ENCODE measurements at regions not wholly inside any gene's neighbourhood (a gene's known extent, or its start where the extent isn't known, plus 50 kb on each side); places are given as distances from the start of the nearest gene placed in this dataset.

DNA sequence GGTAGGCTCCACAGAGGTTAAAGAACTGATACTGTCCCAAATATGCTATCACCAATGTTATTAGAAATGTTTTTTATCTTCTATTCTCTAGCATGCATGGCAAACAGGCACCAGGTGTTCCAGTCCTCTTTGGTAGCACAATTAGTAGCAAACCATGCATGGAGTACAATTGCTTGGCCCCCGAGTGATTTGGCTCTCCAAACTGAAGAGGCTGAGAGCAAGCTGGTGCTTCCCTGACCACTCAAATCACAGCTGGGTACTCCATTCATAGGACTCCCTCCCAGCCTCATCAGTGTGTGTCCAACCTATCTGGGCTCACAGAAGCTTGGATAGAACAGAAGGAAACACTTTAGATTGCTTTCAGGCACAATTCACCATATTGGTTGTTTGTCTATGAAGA, 93.4 kb downstream of the DIO2 start:
- no peak for DNase-seq (ENCODE audit: low read depth)

DNA sequence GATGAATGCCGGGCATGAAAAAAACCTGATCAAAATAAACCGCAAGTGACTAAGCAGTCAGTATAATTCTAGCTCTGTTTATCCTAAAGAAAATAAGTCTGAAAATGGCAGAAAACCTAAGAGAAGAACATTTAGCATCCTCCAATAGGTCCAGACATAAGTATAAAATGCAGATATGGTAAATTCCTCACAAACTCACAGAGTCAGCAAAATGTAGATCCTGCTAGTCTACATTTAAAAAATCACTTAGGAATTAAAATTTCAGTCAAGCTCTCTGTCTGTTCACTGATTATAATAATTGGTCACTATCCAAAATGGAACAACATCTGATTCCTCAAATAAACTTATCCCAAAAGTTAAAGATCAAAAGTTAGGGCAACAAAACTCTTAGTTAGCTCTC, 95.1 kb downstream of the DIO2 start:
- H3K4me3 ChIP-seq (replicated peaks; ENCODE audit: low read depth, low read length), result no peak overlapping the region
- TF ChIP-seq, protein P1, sequence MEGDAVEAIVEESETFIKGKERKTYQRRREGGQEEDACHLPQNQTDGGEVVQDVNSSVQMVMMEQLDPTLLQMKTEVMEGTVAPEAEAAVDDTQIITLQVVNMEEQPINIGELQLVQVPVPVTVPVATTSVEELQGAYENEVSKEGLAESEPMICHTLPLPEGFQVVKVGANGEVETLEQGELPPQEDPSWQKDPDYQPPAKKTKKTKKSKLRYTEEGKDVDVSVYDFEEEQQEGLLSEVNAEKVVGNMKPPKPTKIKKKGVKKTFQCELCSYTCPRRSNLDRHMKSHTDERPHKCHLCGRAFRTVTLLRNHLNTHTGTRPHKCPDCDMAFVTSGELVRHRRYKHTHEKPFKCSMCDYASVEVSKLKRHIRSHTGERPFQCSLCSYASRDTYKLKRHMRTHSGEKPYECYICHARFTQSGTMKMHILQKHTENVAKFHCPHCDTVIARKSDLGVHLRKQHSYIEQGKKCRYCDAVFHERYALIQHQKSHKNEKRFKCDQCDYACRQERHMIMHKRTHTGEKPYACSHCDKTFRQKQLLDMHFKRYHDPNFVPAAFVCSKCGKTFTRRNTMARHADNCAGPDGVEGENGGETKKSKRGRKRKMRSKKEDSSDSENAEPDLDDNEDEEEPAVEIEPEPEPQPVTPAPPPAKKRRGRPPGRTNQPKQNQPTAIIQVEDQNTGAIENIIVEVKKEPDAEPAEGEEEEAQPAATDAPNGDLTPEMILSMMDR (IDR thresholded peaks at IDR 0.05; ENCODE audit: low read length, missing control alignments), result no peak
- DNase-seq (ENCODE audit: low read depth), result no peak

More for the DNA sequence above, 93.4 kb downstream of the DIO2 start:
- no peak overlapping the region for H3K4me3 ChIP-seq (replicated peaks; ENCODE audit: low read depth, low read length)
- TF ChIP-seq, protein P1 (IDR thresholded peaks at IDR 0.05; ENCODE audit: low read length, missing control alignments), result no peak

DNA sequence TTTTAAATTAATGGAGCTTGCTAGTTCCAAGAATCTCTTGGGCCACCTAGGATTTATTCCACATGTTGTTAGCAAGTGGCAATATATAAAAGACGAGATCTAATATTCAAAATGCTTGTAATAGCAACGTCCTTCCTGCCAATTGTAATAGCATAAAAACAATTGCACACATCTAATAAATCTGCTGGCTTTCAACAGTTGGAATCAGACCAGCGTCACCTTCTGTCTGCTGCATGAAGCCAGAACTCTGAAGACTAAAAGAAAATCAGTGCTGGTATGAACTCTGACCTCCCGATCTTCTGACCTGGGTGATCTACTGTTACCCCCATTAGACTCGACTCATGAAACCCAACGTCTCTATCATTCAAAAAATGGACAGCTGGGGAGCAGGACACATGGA, 100.6 kb downstream of the DIO2 start:
- no peak overlapping the region for H3K4me3 ChIP-seq (replicated peaks; ENCODE audit: low read depth, low read length)
- TF ChIP-seq, protein P1 (IDR thresholded peaks at IDR 0.05; ENCODE audit: low read length, missing control alignments), result no peak
- DNase-seq (ENCODE audit: low read depth), result no peak

DNA sequence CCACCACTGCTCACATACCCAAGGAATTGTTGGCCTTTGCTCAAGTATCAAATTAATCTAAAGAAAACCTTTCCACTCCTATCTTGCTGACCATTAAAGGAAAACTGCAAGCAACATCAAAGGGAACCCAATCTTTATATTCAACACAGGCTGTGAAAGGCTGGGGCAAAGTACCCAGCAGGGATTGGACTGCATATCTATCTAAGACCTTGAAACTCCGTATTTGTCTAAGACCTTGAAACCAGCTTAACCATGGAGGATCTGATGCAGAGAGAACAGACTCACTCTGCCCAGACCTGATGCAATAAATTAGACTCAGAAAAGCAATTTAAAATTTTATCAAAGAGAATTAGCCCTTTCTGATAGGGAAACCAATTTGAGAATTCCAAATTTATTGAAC, 102.2 kb downstream of the DIO2 start:
- DNase-seq (ENCODE audit: low read depth), result no peak
- no peak overlapping the region for H3K4me3 ChIP-seq (replicated peaks; ENCODE audit: low read depth, low read length)
- TF ChIP-seq, protein P1 (IDR thresholded peaks at IDR 0.05; ENCODE audit: low read length, missing control alignments), result no peak

DNA sequence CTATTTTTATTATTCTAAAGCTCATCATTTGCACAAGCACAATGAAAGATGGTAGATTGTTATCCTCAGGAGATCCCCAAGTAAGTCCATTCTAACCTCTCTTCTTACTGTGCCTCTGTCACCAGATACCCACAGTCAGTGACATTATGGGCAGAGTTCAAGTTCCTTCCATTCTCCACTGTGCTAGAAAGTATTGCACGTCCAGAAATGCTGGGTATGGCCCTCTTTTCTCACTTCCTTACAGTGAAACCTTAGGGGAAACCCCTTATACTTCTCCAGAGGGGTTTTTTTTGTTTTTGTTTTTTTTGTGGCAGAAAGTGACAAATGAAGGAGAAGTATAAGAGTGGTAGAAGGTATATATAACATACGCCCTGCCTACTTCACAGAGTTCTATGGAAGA, 102.9 kb downstream of the DIO2 start:
- TF ChIP-seq, protein P1 (IDR thresholded peaks at IDR 0.05; ENCODE audit: low read length, missing control alignments), result no peak
- no peak overlapping the region for H3K4me3 ChIP-seq (replicated peaks; ENCODE audit: low read depth, low read length)
- no peak for DNase-seq (ENCODE audit: low read depth)

DNA sequence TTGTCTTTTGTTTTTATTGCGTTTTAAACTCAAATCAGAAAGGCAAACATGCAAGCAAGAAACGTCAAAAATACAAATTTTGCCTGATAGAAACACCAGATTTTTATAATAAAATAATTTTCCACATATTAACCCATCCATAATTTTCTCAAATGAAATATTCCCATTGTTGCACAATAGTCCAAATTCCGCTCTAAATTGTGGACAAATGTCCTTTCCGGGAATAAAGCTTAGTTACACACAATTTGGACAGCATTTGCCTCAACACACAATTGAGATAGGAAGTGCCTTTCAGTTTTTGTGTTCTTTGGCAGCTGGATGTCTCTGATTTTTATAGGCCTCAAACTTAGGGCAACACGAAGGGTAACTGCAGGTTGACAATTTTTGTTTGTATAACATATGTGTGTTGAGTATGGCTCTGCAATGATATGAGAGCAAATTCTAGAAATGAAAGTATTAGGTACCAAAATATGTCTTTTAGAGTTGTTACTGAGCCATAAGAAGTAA, 105.8 kb downstream of the DIO2 start:
- H3K4me3 ChIP-seq (replicated peaks; ENCODE audit: low read depth, low read length), result no peak overlapping the region
- TF ChIP-seq, protein P1 (IDR thresholded peaks at IDR 0.05; ENCODE audit: low read length, missing control alignments), result no peak
- no peak for DNase-seq (ENCODE audit: low read depth)

DNA sequence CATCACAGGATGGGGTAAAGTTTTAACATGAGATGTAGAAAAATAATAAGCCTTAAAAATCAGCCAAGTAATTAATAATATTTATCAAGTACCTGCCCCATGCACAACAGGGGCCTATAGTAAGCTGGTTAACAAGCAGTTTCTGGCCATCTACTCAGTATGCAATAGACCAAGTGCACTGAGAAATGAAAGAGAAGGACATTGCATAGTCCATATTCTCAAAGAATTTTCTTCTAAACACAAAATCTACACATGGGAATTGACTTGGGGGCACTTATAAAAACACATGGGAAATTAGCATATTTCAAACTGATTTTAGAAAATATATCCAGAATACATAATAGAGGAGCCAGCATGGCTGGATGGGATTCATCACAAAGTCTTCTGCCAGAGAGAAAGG, 109.5 kb downstream of the DIO2 start:
- TF ChIP-seq, protein P1 (IDR thresholded peaks at IDR 0.05; ENCODE audit: low read length, missing control alignments), result no peak
- DNase-seq (ENCODE audit: low read depth), result no peak
- H3K4me3 ChIP-seq (replicated peaks; ENCODE audit: low read depth, low read length), result no peak overlapping the region

All from fibroblast of pulmonary artery (primary cell).